Omental fat pad (tissue), 3 donors: ENCODE measurements at regions not wholly inside any gene's neighbourhood (a gene's known extent, or its start where the extent isn't known, plus 50 kb on each side); places are given as distances from the start of the nearest gene placed in this dataset.
"Not testable (repeated sequence)": the region's sequence is repeated elsewhere in the genome, so short reads cannot be mapped to it uniquely, and the experiment has no call there.

Experiments
- ATAC-seq: fragments of 150-250 bp; one replicate; pipeline ENCODE4 v1.9.1; 2016; ENCODE audit warnings: mild to moderate bottlenecking, moderate library complexity; ENCODE audit not compliant: low FRiP score
- DNase-seq: peaks from one replicate; pipeline ENCODE4 v3.0.0-alpha.2; 2019; ENCODE audit warnings: low spot score
- TF ChIP-seq, protein P1 (sequence below), 3 donors: fragments of 450-650 bp; IDR thresholded peaks; one replicate each; pipeline ENCODE4 v1.5.1; 2016 to 2017; ENCODE audit warnings: antibody characterized with exemption in 3 of 3, mild to moderate bottlenecking in 3 of 3, moderate library complexity in 2 of 3

DNA sequence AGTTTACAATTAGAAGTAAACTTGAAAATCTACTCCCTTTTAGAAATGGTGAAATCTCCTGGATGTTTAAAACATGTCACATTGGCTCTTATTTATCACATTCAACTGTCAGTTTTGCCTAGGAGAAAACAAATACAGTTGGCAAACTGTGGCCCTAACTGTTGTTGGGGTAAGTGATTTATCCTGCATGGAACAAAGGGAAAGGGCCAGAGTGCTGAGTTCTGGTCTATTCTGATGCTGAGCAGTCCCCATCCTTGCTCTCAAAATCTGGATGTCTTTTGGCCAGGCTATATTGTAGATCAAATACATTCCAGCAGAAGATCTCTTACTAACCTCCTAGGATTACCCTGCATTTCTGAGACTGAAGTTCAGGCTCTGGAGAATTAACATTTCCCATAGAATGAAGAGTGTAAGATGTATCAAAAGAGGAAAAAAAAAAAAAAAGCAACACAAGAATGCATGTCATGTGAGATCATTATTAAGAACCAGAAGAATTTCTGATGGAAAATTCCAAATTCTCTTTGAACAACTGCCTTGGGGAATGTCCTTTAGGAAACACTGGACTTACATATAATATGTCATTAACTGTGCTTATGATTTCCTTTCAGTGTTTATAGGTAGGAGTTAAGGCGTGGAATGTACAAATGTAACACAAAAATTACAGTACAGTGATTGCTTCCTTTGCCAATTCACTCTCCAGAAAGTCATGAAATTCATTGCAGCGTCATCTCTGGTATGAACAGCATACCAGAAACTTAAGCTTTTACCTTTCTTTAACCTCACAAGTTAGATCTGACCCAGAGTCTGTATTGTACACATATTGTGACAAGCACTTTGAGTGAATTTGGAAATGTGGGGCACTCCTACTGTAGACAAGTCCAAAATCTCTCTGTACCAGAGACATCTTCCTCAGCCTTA, 1012.5 kb upstream of the LCORL start:
- DNase-seq (no peak), ATAC-seq (no peak)
- TF ChIP-seq, protein P1, sequence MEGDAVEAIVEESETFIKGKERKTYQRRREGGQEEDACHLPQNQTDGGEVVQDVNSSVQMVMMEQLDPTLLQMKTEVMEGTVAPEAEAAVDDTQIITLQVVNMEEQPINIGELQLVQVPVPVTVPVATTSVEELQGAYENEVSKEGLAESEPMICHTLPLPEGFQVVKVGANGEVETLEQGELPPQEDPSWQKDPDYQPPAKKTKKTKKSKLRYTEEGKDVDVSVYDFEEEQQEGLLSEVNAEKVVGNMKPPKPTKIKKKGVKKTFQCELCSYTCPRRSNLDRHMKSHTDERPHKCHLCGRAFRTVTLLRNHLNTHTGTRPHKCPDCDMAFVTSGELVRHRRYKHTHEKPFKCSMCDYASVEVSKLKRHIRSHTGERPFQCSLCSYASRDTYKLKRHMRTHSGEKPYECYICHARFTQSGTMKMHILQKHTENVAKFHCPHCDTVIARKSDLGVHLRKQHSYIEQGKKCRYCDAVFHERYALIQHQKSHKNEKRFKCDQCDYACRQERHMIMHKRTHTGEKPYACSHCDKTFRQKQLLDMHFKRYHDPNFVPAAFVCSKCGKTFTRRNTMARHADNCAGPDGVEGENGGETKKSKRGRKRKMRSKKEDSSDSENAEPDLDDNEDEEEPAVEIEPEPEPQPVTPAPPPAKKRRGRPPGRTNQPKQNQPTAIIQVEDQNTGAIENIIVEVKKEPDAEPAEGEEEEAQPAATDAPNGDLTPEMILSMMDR (IDR thresholded peaks at IDR 0.05), result no peak

DNA sequence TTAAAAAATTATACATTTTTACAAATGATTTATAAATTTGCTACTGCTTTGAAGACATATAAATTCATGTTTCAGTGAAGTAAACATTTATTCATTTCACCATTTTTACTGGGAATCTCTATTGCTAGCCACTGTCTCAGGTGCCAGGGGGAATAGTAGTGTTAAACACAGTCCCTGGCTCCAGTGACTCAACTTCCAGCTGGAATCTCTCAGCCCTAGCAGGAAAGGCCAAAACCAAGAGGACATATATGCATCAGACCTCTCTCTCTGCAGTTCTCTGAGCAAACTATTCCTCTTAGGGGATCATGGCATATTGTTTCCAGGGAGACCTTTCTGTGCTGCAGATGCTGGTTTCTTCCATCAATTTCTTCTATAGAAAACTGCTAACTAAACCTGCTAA, 1009.0 kb upstream of the LCORL start:
- DNase-seq (no peak), ATAC-seq (no peak)
- TF ChIP-seq, protein P1 (IDR thresholded peaks at IDR 0.05), result no peak

DNA sequence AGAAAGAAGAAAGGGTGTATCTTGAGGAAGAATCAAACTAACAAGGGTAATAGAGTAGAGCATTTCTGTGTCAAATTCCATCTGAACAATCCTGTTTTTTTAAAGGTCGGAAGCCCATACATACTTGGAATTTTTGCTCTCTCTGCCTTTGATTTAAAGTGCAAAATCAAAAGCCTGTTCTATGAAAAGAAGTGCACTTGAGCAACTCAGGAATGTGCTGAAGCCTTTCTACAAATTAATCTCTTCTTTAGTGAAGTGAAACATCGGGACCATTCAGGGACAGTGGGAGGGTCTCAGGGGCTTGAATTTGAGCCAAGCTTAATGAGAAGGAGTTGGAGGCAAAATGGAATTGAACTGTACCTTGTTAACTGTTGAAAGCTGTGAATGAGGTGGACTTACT, 1008.5 kb upstream of the LCORL start:
- TF ChIP-seq, protein P1 (IDR thresholded peaks at IDR 0.05), result no peak
- DNase-seq (no peak), ATAC-seq (peak; percentile 60)

DNA sequence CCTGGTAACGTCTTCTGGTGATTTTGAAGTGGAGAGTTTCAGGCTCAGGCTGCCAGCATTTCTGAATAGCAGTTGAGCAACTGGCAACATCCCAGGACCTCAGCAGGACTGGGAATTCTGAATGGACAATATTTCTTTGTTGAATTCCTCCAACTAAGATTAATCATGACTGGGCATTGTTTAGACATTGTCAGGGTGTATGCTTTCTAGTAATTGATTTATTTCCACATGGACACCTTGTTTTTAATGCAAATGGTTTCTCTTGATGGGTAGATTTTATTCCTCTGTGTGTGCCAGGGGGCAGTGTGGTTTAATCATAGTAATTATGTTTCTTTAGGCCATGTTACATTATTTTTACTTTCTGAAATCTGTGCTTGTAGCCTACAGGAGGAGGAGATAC, 1004.7 kb upstream of the LCORL start:
- DNase-seq, result no peak
- TF ChIP-seq, protein P1 (IDR thresholded peaks at IDR 0.05), result no peak
- peak; percentile 42 for ATAC-seq

DNA sequence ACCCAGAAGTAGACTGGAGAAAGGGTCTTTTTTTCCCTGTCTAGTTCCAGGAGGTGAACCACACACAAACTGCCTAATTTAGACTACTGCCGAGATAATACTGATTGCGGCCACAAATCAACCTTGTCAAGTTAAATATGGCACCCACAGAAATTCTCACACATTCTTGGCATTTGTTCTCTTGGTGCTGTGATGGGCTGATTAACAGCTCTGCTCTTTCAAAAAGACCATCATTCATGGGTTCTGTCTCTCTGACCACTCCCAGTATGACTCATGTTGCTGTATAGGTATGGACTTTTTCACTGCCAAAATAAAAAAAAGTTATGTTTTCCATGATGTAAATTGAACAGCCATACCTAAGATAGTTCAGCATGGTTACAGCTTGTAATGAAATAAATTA, 1003.5 kb upstream of the LCORL start:
- DNase-seq (no peak), ATAC-seq (no peak)
- TF ChIP-seq, protein P1 (IDR thresholded peaks at IDR 0.05), result no peak

DNA sequence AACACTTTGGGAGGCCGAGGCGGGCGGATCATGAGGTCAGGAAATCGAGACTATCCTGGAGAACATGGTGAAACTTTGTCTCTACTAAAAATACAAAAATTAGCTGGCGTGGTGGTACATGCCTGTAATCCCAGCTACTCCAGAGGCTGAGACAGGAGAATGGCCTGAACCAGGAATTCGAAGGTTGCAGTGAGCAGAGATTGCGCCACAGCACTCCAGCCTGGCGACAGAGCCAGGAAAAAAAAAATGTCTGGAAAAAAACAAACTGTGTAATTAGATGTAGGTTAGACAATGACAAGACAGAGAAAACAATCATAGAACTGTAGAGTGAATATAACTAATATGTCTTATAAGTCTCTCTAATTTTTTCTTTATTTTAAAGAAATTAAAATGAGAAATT, 1002.5 kb upstream of the LCORL start:
- ATAC-seq (no peak), DNase-seq (no peak)
- TF ChIP-seq, protein P1 (IDR thresholded peaks at IDR 0.05), result no peak

DNA sequence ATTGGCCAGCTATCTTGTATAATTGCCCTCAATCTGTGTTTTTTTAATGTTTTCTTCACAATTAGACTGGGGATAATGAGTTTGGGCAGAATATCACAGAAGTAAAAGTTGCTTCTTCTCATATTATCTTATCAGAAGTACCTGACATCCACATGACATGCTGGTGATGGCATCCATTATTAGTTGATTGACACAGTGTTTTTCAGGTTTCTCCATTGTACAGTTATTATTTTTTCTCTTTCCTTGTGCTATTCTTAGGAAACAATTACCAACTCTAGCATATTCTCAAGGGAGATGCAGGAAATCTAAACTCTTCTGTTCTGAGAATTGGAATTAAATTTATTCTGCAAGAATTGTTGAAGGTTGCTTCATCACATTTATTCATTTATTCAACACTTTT, 1000.1 kb upstream of the LCORL start:
- ATAC-seq (no peak), DNase-seq (no peak)

DNA sequence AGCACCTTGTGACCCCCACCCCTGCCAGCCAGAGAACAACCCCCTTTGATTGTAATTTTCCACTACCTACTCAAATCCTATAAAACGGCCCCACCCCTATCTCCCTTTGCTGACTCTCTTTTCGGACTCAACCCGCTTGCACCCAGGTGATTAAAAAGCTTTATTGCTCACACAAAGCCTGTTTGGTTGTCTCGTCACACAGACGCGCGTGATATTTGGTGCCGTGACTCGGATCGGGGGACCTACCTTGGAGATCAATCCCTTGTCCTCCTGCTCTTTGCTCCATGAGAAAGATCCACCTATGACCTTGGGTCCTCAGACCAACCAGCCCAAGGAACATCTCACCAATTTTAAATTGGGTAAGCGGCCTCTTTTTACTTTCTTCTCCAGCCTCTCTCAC, 995.0 kb upstream of the LCORL start:
- not testable (repeated sequence) for DNase-seq, ATAC-seq

More for the DNA sequence above, 1000.1 kb upstream of the LCORL start:
- TF ChIP-seq, protein P1 (IDR thresholded peaks at IDR 0.05), result no peak
